ENCODE measurements at regions not wholly inside any gene's neighbourhood (a gene's known extent, or its start where the extent isn't known, plus 50 kb on each side); places are given as distances from the start of the nearest gene placed in this dataset.

GRCh38 chr3:159513867-159514380 is 474.7 kb upstream of the IL12A start:
- no peaks in the 10 kb centered on the region for H3K4me1 ChIP-seq
- intact Hi-C loops (cut with DNase I), result no loop called here
- DNase-seq (no peak), ATAC-seq (no peak)
- H3K4me3 ChIP-seq, result no peak overlapping the region
- no peak overlapping the region for H3K27ac ChIP-seq
- no peaks in the 10 kb centered on the region for H3K27me3 ChIP-seq (ENCODE audit: low read depth)
- H3K9me3 ChIP-seq, result no peaks in the 10 kb centered on the region
- no peaks in the 10 kb centered on the region for H3K36me3 ChIP-seq
- no peak for TF ChIP-seq CTCF (IDR thresholded peaks at IDR 0.05)

GRCh38 chr3:159517105-159517504 is 471.5 kb upstream of the IL12A start:
- no peak for TF ChIP-seq CTCF (IDR thresholded peaks at IDR 0.05)
- H3K4me1 ChIP-seq, result no peaks in the 10 kb centered on the region
- no peaks in the 10 kb centered on the region for H3K9me3 ChIP-seq
- ATAC-seq, result no peak
- no peak overlapping the region for H3K4me3 ChIP-seq
- no peaks in the 10 kb centered on the region for H3K27me3 ChIP-seq (ENCODE audit: low read depth)
- intact Hi-C loops (cut with DNase I), result no loop called here
- DNase-seq, result no peak
- no peaks in the 10 kb centered on the region for H3K36me3 ChIP-seq
- no peak overlapping the region for H3K27ac ChIP-seq

DNA sequence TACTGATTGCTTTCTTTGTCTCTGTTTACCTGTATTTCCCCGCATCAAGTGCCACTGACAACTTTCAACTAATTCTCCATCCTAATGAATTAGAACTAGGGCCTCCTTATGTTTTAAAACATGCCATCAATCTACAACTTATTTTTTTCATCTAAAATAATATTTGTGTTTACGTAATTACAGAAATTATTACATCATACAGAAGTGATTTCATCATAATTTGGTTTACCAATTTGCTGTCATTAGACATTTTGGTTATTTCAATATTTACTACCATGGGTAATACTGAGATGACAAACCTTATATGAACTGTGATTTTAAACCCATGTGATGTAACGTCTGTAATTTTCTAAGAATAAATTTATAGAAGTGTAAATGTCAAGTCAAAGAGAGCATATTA is 468.0 kb upstream of the IL12A start:
- Histone ChIP-seq H3K4me3 (no peak overlapping the region), H3K27me3 (ENCODE audit: low read depth) (no peaks in the 10 kb centered on the region), H3K27ac (no peak overlapping the region), H3K36me3 (no peaks in the 10 kb centered on the region), H3K9me3 (no peaks in the 10 kb centered on the region), H3K4me1 (no peaks in the 10 kb centered on the region)
- ATAC-seq (no peak), DNase-seq (no peak)
- intact Hi-C loops (cut with DNase I), result no loop called here
- no peak for TF ChIP-seq CTCF (IDR thresholded peaks at IDR 0.05)

- no peak for ATAC-seq
- Histone ChIP-seq H3K36me3 (no peaks in the 10 kb centered on the region), H3K4me3 (no peak overlapping the region), H3K27me3 (ENCODE audit: low read depth) (no peaks in the 10 kb centered on the region), H3K9me3 (no peaks in the 10 kb centered on the region), H3K4me1 (no peaks in the 10 kb centered on the region), H3K27ac (no peak overlapping the region)
- TF ChIP-seq CTCF (IDR thresholded peaks at IDR 0.05), result no peak
- intact Hi-C loops (cut with DNase I), result no loop called here
- no peak for DNase-seq
These were observed 466.4 kb upstream of the IL12A start for GRCh38 chr3:159522276-159522675.

DNA sequence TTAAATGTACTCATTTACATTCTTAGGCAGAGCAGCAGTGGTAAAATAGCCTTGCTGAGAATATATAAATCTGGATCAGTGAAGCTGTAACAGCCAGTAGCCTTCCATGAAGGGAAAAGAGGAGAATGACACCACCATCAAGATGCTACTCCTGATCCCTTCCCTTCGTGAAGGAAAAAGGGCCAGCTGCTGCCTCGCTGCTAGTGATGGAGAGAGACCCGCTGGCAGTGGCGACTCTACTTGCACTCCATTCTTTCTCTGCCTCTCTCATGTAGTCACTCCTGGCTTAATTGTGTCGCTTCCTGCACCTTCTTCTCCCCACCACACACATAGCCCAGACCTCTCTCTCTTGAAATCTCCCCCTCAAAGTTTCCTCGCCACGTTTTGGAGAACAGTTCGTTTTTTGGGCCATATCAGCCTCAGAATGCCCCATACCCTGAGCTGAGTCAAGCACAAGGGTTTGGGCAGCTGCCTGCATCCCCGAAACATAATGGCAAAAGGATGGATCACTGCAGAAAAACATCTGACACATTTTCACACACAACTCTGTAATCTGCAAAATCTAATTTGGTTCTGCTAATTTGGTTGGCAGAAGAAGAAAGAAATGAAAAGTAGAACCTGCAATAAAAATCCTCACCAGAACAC is 460.3 kb upstream of the IL12A start:
- H3K36me3 ChIP-seq, result no peaks in the 10 kb centered on the region
- TF ChIP-seq CTCF (IDR thresholded peaks at IDR 0.05), result no peak
- no peak for ATAC-seq
- no peaks in the 10 kb centered on the region for H3K27me3 ChIP-seq (ENCODE audit: low read depth)
- intact Hi-C loops (cut with DNase I), result no loop called here
- H3K4me3 ChIP-seq, result no peak overlapping the region
- no peaks in the 10 kb centered on the region for H3K9me3 ChIP-seq
- no peak for DNase-seq
- H3K4me1 ChIP-seq, result no peaks in the 10 kb centered on the region
- no peak overlapping the region for H3K27ac ChIP-seq
